ENCODE measurements at regions not wholly inside any gene's neighbourhood (a gene's known extent, or its start where the extent isn't known, plus 50 kb on each side); places are given as distances from the start of the nearest gene placed in this dataset.
"Not testable (repeated sequence)": the region's sequence is repeated elsewhere in the genome, so short reads cannot be mapped to it uniquely, and the experiment has no call there.

GRCh38 chr2:163914486-163914885 lies 178.7 kb upstream of the FIGN start:
- DNase-seq = not testable (repeated sequence)

GRCh38 chr2:163913532-163913944 lies 177.7 kb upstream of the FIGN start:
- not testable (repeated sequence) for DNase-seq

GRCh38 chr2:163909411-163910080 lies 173.7 kb upstream of the FIGN start:
- DNase-seq = no peak

- DNase-seq = no peak
Observed at GRCh38 chr2:163906410-163906809, 170.6 kb upstream of the FIGN start.

- no peak for DNase-seq
Observed at GRCh38 chr2:163897799-163898198, 162.0 kb upstream of the FIGN start.

GRCh38 chr2:163893444-163893843 lies 157.6 kb upstream of the FIGN start:
- not testable (repeated sequence) for DNase-seq

GRCh38 chr2:163888591-163888990 lies 152.8 kb upstream of the FIGN start:
- no peak for DNase-seq

- no peak for DNase-seq
Observed at GRCh38 chr2:163887182-163887581, 151.4 kb upstream of the FIGN start.

- no peak for DNase-seq
Observed at GRCh38 chr2:163884416-163884815, 148.6 kb upstream of the FIGN start.

- no peak for DNase-seq
Observed at GRCh38 chr2:163878718-163879117, 142.9 kb upstream of the FIGN start.

GRCh38 chr2:163877316-163877715 lies 141.5 kb upstream of the FIGN start:
- no peak for DNase-seq

GRCh38 chr2:163863073-163863472 lies 127.3 kb upstream of the FIGN start:
- no peak for DNase-seq

- no peak for DNase-seq
Observed at GRCh38 chr2:163859951-163860350, 124.1 kb upstream of the FIGN start.

- DNase-seq = no peak
Observed at GRCh38 chr2:163856941-163857340, 121.1 kb upstream of the FIGN start.

GRCh38 chr2:163852616-163853015 lies 116.8 kb upstream of the FIGN start:
- DNase-seq = no peak

GRCh38 chr2:163849756-163850435 lies 114.1 kb upstream of the FIGN start:
- DNase-seq = no peak

GRCh38 chr2:163838890-163839289 lies 103.1 kb upstream of the FIGN start:
- DNase-seq = no peak

GRCh38 chr2:163836167-163836566 lies 100.4 kb upstream of the FIGN start:
- DNase-seq = no peak

GRCh38 chr2:163834841-163835240 lies 99.0 kb upstream of the FIGN start:
- DNase-seq = no peak

- no peak for DNase-seq
Observed at GRCh38 chr2:163834221-163834620, 98.4 kb upstream of the FIGN start.

- no peak for DNase-seq
Observed at GRCh38 chr2:163828771-163829170, 93.0 kb upstream of the FIGN start.

- DNase-seq = no peak
Observed at GRCh38 chr2:163822033-163822432, 86.2 kb upstream of the FIGN start.

GRCh38 chr2:163812926-163813520 lies 77.2 kb upstream of the FIGN start:
- no peak for DNase-seq

GRCh38 chr2:163808406-163808805 lies 72.6 kb upstream of the FIGN start:
- DNase-seq = no peak
